ENCODE measurements at regions not wholly inside any gene's neighbourhood (a gene's known extent, or its start where the extent isn't known, plus 50 kb on each side); places are given as distances from the start of the nearest gene placed in this dataset.
"Not testable (repeated sequence)": the region's sequence is repeated elsewhere in the genome, so short reads cannot be mapped to it uniquely, and the experiment has no call there.

DNA sequence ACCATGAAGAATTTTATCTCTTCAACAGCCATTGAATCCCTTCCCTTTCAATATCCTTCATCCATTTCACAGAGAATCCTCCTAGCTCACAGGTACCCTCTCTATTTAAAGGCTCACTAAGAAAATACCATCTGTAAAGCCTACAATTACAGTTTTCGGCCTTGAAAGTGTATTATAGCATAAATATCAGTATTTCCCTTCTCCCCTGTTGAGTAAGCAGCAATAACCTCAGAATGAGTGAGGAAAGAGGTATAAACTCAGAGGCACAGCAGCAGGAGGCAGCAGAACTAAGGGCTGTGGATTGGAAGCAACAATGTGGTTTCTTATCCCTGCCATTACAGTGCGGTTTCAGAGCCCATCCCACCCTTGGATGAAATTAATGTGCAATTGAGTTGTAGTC, 360.6 kb upstream of the ATP10A start:
- Histone ChIP-seq H3K36me3 (no peaks in the 10 kb centered on the region), H3K4me3 (no peak overlapping the region), H3K9me3 (no peaks in the 10 kb centered on the region), H3K4me1 (ENCODE audit: control insufficient read depth in 1 of 2, low read depth in 2 of 2) (no peaks in the 10 kb centered on the region), H3K27ac (no peak overlapping the region), H3K27me3 (replicated peaks; ENCODE audit: insufficient read depth) (no peaks in the 10 kb centered on the region)
- TF ChIP-seq, protein P1, sequence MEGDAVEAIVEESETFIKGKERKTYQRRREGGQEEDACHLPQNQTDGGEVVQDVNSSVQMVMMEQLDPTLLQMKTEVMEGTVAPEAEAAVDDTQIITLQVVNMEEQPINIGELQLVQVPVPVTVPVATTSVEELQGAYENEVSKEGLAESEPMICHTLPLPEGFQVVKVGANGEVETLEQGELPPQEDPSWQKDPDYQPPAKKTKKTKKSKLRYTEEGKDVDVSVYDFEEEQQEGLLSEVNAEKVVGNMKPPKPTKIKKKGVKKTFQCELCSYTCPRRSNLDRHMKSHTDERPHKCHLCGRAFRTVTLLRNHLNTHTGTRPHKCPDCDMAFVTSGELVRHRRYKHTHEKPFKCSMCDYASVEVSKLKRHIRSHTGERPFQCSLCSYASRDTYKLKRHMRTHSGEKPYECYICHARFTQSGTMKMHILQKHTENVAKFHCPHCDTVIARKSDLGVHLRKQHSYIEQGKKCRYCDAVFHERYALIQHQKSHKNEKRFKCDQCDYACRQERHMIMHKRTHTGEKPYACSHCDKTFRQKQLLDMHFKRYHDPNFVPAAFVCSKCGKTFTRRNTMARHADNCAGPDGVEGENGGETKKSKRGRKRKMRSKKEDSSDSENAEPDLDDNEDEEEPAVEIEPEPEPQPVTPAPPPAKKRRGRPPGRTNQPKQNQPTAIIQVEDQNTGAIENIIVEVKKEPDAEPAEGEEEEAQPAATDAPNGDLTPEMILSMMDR (IDR thresholded peaks at IDR 0.05): no peak
- ATAC-seq (ENCODE audit: insufficient number of reproducible peaks, low FRiP score, low read depth): no peak
- no peak for DNase-seq (ENCODE audit: low spot score)

DNA sequence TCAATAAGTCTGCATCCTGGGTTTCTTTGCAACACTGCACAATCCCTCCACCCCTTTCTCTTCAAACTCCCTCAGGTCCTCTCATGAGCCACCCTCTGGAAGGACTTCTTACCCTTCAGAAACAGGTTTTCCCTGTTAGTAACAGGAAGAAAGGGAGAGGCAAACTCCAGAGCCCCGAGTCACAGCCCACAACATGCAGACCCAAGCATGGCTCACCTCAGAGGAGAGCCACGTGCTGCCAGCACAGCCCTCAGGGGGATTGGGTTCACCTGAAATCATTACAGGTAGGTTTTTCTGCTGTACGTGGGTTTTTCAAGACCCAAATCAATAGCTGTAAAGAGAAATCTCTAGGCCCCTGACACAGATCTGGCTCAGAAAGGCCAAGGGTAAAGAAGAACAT, 359.7 kb upstream of the ATP10A start:
- H3K9me3 ChIP-seq: no peaks in the 10 kb centered on the region
- DNase-seq (ENCODE audit: low spot score): no peak
- no peak for ATAC-seq (ENCODE audit: insufficient number of reproducible peaks, low FRiP score, low read depth)
- no peak overlapping the region for H3K27ac ChIP-seq
- H3K4me3 ChIP-seq: no peak overlapping the region
- no peaks in the 10 kb centered on the region for H3K27me3 ChIP-seq (replicated peaks; ENCODE audit: insufficient read depth)
- TF ChIP-seq, protein P1 (IDR thresholded peaks at IDR 0.05): no peak
- no peaks in the 10 kb centered on the region for H3K4me1 ChIP-seq (ENCODE audit: control insufficient read depth in 1 of 2, low read depth in 2 of 2)
- no peaks in the 10 kb centered on the region for H3K36me3 ChIP-seq

DNA sequence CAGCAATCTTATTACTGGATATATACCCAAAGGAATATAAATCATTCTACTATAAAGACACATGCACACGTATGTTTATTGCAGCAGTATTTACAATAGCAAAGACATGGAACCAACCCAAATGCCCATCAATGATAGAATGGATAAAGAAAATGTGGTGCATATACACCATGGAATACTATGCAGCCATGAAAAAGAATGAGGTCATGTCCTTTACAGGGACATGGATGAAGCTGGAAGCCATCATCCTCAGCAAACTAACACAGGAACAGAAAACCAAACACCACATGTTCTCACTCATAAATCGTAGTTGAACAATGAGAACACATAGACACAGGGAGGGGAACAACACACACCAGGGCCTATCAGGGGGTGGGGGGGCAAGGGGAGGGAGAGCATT, 353.9 kb upstream of the ATP10A start:
- not testable (repeated sequence) for H3K4me1 ChIP-seq (ENCODE audit: control insufficient read depth in 1 of 2, low read depth in 2 of 2); ATAC-seq (ENCODE audit: insufficient number of reproducible peaks, low FRiP score, low read depth); H3K4me3 ChIP-seq; H3K27me3 ChIP-seq (replicated peaks; ENCODE audit: insufficient read depth); H3K9me3 ChIP-seq; H3K27ac ChIP-seq; DNase-seq (ENCODE audit: low spot score); H3K36me3 ChIP-seq

DNA sequence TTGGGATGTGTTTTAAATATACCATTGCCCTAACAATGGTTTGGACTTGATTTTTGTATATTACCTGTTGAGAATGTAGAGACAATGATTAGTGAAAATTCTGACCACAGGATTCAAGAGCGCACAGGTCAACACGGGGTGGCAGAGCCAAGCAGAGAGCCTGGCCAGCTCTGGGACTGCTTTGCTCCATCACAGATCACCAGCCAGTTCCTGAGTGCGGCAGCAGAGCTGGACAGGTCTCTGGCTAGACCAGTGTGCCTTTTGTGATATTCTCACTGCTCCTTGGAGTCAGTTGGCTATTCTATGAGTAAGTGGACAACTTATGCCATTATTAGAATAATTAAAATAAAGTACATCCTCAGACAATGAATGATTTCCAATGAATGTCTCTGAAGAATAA, 351.2 kb upstream of the ATP10A start:
- H3K9me3 ChIP-seq: no peaks in the 10 kb centered on the region
- no peaks in the 10 kb centered on the region for H3K36me3 ChIP-seq
- H3K27me3 ChIP-seq (replicated peaks; ENCODE audit: insufficient read depth): no peaks in the 10 kb centered on the region
- no peak for DNase-seq (ENCODE audit: low spot score)
- H3K27ac ChIP-seq: no peak overlapping the region
- TF ChIP-seq, protein P1 (IDR thresholded peaks at IDR 0.05): no peak
- H3K4me1 ChIP-seq (ENCODE audit: control insufficient read depth in 1 of 2, low read depth in 2 of 2): no peaks in the 10 kb centered on the region
- no peak for ATAC-seq (ENCODE audit: insufficient number of reproducible peaks, low FRiP score, low read depth)
- H3K4me3 ChIP-seq: no peak overlapping the region

DNA sequence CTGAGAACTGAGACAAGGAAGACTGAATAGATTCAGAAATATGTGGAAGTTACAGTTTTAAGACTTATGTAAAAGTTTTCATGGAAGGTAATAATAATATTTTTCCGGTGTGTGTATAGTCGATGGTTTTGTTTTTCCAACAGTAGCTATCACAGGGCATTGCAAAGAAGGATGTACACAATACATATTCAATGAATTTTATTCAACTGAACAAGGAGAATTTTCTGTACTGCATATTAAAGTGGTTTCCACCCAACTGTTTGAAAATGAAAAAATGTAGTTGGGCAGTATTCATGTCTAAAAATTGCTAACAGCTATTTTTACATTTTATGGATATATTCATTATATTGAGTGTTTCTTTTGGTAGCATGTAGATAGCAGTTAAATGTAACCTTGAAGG, 350.3 kb upstream of the ATP10A start:
- H3K4me3 ChIP-seq: no peak overlapping the region
- H3K27ac ChIP-seq: no peak overlapping the region
- ATAC-seq (ENCODE audit: insufficient number of reproducible peaks, low FRiP score, low read depth) (no peak), DNase-seq (ENCODE audit: low spot score) (no peak)
- TF ChIP-seq, protein P1 (IDR thresholded peaks at IDR 0.05): no peak
- H3K9me3 ChIP-seq: no peaks in the 10 kb centered on the region
- H3K36me3 ChIP-seq: no peaks in the 10 kb centered on the region
- H3K27me3 ChIP-seq (replicated peaks; ENCODE audit: insufficient read depth): no peaks in the 10 kb centered on the region
- no peaks in the 10 kb centered on the region for H3K4me1 ChIP-seq (ENCODE audit: control insufficient read depth in 1 of 2, low read depth in 2 of 2)

DNA sequence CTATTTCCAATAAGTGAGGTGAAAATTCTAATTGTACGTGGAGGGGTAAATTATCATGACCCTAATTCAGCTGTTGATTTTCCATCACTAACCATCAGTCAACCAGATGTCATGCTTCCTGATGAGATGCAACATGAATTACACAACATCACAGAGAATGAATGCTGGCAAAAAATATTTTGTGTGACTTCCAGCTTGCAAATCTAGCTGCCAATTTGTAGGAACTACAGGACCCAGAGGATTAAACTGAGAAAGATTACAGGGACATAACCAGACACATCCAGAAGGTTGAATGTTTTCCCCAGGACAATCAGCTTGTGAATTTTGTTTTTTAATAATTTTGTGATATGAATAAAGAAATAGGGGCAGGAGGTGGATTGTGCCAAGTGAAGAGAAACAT, 349.0 kb upstream of the ATP10A start:
- H3K4me3 ChIP-seq: no peak overlapping the region
- no peaks in the 10 kb centered on the region for H3K27me3 ChIP-seq (replicated peaks; ENCODE audit: insufficient read depth)
- H3K27ac ChIP-seq: no peak overlapping the region
- no peaks in the 10 kb centered on the region for H3K9me3 ChIP-seq
- no peaks in the 10 kb centered on the region for H3K4me1 ChIP-seq (ENCODE audit: control insufficient read depth in 1 of 2, low read depth in 2 of 2)
- ATAC-seq (ENCODE audit: insufficient number of reproducible peaks, low FRiP score, low read depth): no peak
- no peak for DNase-seq (ENCODE audit: low spot score)
- no peaks in the 10 kb centered on the region for H3K36me3 ChIP-seq
- TF ChIP-seq, protein P1 (IDR thresholded peaks at IDR 0.05): no peak

Measured in thoracic aorta (tissue), 2 donors.